ENCODE measurements at regions not wholly inside any gene's neighbourhood (a gene's known extent, or its start where the extent isn't known, plus 50 kb on each side); places are given as distances from the start of the nearest gene placed in this dataset.

DNA sequence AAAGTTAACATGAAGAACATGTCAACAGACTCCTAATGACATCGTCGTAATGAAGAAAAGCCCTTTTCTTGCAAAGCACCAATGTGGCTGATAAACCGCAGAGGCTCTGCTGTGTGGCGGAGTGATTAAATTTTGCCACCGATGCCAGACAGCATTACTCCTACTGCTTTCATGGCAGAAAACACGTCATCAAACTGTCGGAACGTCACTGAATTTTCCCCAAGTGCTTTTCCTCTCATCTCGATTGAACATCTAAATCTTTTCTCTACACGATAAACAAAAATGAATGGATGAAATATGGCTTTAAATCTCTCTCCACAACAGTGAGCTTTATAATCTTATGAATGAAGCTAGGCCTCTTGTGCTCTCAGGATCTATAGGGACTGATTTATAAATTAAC lies 159.8 kb upstream of the REG3G start:
- H2AK5ac ChIP-seq (ENCODE audit: insufficient read length, low read length) = no peak overlapping the region
- H3K36me3 Mint-ChIP-seq (ENCODE audit: insufficient read depth in 1 of 3, low read depth in 3 of 3) = no peaks in the 10 kb centered on the region; a peak in 1 of 7 replicates
- H3K27me3 ChIP-seq (ENCODE audit: insufficient read depth, low read length) = no peaks in the 10 kb centered on the region

More for the DNA sequence above, 159.8 kb upstream of the REG3G start:
- no peaks in the 10 kb centered on the region for H3K9me3 ChIP-seq (ENCODE audit: control insufficient read depth, low read depth, low read length)
- H3K56ac ChIP-seq (ENCODE audit: insufficient read length, low read depth, low read length) = no peak overlapping the region
- no peak overlapping the region for H4K5ac ChIP-seq (ENCODE audit: insufficient read length, low read depth, low read length)
- Mint-ChIP-seq H3K4me1 (peaks cover 0 to 8% of the 10 kb centered on the region in 2 experiments; a peak in 3 of 4 replicates), H3K4me3 (no peak overlapping the region), H3K9me3 (no peaks in the 10 kb centered on the region; a peak in 1 of 5 replicates), H3K27ac (no peak overlapping the region), H3K27me3 (ENCODE audit: low read depth) (no peaks in the 10 kb centered on the region)
- no peak overlapping the region for H3K14ac ChIP-seq (ENCODE audit: insufficient read depth, low read length)
- no peak overlapping the region for H3K18ac ChIP-seq (ENCODE audit: insufficient read length, low read depth, low read length)
- no peaks in the 10 kb centered on the region for H4K20me1 ChIP-seq (ENCODE audit: control insufficient read depth, insufficient read depth, insufficient read length)
- no peak overlapping the region for H2BK120ac ChIP-seq (ENCODE audit: low read depth, low read length, poor library complexity, severe bottlenecking)
- no peak overlapping the region for H4K91ac ChIP-seq (ENCODE audit: insufficient read length, low read depth, low read length)
- no CpG with 5 or more reads among the region's 10 CpGs for WGBS (ENCODE audit: extremely low coverage, insufficient read length, low lambda C conversion rate)
- no peak overlapping the region for H3K9ac ChIP-seq (ENCODE audit: extremely low read depth, insufficient read length, low read length)
- H2BK15ac ChIP-seq (ENCODE audit: low read depth, low read length) = no peak overlapping the region
- H3K27ac ChIP-seq (ENCODE audit: insufficient read length, low read depth, low read length) = no peak overlapping the region
- H3K79me2 ChIP-seq (ENCODE audit: insufficient read depth, low read length) = no peaks in the 10 kb centered on the region
- no peaks in the 10 kb centered on the region for H3K23me2 ChIP-seq (ENCODE audit: insufficient read length, low read depth, low read length, poor library complexity, severe bottlenecking)
- no peak for DNase-seq
- H4K8ac ChIP-seq (replicated peaks; ENCODE audit: insufficient read length, low read depth, low read length) = no peak overlapping the region
- H2AFZ ChIP-seq (ENCODE audit: low read length) = no peak overlapping the region
- H2BK20ac ChIP-seq (ENCODE audit: low read depth, low read length, poor library complexity, severe bottlenecking) = no peak overlapping the region
- no peak overlapping the region for H2BK12ac ChIP-seq (ENCODE audit: insufficient read length, low read depth, low read length)
- TF ChIP-seq, protein P1, sequence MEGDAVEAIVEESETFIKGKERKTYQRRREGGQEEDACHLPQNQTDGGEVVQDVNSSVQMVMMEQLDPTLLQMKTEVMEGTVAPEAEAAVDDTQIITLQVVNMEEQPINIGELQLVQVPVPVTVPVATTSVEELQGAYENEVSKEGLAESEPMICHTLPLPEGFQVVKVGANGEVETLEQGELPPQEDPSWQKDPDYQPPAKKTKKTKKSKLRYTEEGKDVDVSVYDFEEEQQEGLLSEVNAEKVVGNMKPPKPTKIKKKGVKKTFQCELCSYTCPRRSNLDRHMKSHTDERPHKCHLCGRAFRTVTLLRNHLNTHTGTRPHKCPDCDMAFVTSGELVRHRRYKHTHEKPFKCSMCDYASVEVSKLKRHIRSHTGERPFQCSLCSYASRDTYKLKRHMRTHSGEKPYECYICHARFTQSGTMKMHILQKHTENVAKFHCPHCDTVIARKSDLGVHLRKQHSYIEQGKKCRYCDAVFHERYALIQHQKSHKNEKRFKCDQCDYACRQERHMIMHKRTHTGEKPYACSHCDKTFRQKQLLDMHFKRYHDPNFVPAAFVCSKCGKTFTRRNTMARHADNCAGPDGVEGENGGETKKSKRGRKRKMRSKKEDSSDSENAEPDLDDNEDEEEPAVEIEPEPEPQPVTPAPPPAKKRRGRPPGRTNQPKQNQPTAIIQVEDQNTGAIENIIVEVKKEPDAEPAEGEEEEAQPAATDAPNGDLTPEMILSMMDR (conservative IDR thresholded peaks at IDR 0.05) = no peak
- H3K79me1 ChIP-seq (ENCODE audit: insufficient read depth, low read depth, low read length, poor library complexity, severe bottlenecking) = no peaks in the 10 kb centered on the region
- H2BK5ac ChIP-seq (ENCODE audit: insufficient read length, low read length) = no peak overlapping the region
- no peak overlapping the region for H3K4me2 ChIP-seq (ENCODE audit: insufficient read depth, insufficient read length, low read length)
- no peak overlapping the region for H3K23ac ChIP-seq (ENCODE audit: insufficient read length, low read depth, low read length)
- no peaks in the 10 kb centered on the region for H3K4me1 ChIP-seq (ENCODE audit: insufficient read depth, low read length)
- H3K4ac ChIP-seq (ENCODE audit: low read depth, low read length) = no peak overlapping the region
- H3T11ph ChIP-seq (ENCODE audit: low read length) = no peak overlapping the region

Data from H9 (cell line).